ENCODE measurements at regions not wholly inside any gene's neighbourhood (a gene's known extent, or its start where the extent isn't known, plus 50 kb on each side); places are given as distances from the start of the nearest gene placed in this dataset.

DNA sequence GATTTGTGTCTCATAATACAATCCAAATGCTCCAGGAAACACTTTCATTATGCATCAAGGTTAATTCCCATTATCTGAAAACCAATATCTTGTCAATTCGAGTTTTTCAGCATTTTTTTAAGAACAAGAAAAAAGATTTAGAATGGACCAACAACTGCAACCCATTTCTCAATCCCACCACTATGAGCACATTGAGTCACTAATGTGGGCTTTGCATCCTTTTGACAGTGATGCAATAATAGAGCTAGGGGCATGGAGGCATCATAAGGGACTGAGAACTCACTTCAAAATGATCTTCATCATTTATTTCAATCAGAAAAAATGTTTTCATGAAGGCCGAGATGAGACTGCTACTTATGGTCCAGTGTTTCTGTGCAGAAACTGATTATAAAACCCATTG, 74.8 kb upstream of the DEFB112 start:
- TF ChIP-seq, protein P1, sequence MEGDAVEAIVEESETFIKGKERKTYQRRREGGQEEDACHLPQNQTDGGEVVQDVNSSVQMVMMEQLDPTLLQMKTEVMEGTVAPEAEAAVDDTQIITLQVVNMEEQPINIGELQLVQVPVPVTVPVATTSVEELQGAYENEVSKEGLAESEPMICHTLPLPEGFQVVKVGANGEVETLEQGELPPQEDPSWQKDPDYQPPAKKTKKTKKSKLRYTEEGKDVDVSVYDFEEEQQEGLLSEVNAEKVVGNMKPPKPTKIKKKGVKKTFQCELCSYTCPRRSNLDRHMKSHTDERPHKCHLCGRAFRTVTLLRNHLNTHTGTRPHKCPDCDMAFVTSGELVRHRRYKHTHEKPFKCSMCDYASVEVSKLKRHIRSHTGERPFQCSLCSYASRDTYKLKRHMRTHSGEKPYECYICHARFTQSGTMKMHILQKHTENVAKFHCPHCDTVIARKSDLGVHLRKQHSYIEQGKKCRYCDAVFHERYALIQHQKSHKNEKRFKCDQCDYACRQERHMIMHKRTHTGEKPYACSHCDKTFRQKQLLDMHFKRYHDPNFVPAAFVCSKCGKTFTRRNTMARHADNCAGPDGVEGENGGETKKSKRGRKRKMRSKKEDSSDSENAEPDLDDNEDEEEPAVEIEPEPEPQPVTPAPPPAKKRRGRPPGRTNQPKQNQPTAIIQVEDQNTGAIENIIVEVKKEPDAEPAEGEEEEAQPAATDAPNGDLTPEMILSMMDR (IDR thresholded peaks at IDR 0.05) = no peak
- TF ChIP-seq EZH2 (IDR thresholded peaks at IDR 0.05) = no peak

Data from neural progenitor cell (in vitro differentiated cells).